NCI-H2107 treated with DMSO at 0.1 percent for 48 hours (cell line): ENCODE measurements at regions not wholly inside any gene's neighbourhood (a gene's known extent, or its start where the extent isn't known, plus 50 kb on each side); places are given as distances from the start of the nearest gene placed in this dataset.

ENCODE experiments used
- DNase-seq: peaks from one replicate; lab custom pipeline; 2025; ENCODE audit not compliant: unreplicated experiment; lab: John Stamatoyannopoulos, UW

DNA sequence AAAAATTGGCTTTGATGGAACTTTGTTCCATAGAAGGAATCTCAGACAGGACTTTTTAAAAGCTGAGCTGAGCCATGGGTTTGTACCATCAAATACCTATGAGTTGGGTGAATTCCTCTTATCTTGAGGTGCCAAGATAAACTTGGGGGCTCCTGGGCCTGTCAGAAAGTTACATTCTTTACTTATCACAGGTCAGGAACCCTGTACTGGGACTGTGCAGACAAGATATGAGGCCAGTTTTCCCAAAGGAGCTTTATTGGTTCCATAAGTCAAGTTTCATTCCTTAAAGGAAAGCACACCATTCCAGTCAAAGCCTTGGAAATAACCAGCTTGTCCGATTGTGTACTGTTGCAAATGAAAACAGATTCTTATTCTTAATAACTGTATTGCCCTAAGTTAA is 72.4 kb upstream of the PACRGL start:
- no peak for DNase-seq

DNA sequence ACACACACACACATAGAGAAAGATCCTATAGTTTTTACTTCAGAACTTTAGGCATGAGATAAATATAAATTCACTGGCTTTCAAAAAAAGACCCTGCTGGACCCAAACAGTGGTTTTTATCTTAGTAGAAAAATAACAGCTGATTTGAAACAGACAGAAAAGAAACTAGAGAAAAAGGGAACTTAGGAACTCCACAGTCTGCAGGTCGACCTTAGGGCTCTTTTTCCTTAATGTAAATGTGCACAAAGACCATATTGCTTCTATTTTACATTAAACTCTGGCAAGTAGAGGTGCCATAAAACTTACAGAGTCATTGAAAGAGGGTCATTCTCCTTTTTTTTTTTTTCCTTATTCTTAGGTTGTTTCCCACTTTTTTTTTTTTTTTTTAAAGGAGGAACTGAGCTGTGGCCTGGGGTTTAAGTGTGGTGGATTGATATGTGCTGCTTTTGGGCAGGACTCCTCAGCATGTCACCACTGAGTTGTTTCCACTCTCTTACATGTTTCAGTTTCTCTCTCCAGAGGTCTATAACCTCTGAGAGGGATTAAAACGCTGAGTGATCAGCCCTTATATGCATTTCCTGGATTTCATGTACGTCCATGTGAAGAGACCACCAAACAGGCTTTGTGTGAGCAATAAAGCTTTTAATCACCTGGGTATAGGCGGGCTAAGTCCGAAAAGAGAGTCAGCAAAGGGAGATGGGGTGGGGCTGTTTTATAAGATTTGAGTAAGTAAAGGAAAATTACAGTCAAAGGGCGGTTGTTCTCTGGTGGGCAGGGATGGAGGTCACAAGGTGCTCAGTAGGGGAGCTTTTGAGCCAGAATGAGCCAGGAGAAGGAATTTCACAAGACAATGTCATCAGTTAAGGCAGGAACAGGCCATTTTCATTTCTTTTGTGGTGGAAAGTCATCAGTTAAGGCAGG is 70.8 kb upstream of the PACRGL start:
- DNase-seq = no peak

DNA sequence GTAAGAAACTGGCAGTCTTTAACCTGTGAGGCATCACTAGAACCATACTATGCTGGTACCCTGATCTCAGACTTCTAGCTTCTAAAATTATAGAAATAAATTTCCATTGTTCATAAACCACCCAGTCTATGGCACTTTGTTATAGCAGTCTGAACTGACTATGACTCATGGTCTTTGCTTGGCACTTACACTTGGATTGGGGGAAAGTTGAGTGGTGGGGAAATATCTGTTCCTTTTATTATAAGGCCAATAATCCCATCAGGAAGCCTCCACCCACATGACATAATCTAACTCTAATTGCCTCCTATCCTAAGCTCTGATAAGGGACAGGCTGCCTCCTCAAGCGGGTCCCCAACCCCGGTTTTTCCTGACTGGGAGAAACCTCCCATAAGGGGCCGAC is 61.4 kb upstream of the PACRGL start:
- DNase-seq = no peak

DNA sequence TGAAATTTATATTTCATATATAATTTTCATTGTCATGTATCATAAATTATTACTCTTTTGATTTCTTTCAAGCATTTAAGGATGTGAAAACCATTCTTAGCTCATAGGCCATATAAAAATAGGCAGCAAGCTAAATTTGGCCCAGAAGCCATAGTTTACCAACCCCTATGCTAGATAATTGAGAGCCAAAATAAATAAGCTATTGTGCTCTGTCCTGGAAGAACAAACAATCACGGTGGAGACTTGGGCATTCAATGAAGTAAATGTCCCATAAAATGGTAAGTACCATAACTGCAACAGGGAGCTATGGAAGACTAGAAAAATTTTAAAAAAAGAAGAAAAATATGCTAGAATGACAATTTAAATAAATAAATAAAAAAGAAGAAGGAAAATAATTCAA is 60.9 kb upstream of the PACRGL start:
- no peak for DNase-seq

DNA sequence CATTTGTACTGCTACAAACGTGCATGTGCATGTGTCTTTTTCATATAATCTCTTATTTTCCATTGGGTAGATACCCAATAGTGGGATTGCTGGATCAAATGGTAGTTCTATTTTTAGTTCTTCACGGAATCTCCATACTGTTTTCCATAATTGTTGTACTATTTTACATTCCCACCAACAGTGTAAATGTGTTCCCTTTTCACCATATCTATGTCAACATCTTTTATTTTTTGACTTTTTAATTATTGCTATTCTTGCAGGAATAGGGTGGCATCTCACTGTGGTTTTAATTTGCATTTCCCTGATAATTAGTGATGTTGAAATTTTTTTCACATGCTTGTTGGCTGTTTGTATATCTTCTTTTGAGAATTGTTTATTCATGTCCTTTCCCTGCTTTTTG is 59.3 kb upstream of the PACRGL start:
- DNase-seq = no peak

DNA sequence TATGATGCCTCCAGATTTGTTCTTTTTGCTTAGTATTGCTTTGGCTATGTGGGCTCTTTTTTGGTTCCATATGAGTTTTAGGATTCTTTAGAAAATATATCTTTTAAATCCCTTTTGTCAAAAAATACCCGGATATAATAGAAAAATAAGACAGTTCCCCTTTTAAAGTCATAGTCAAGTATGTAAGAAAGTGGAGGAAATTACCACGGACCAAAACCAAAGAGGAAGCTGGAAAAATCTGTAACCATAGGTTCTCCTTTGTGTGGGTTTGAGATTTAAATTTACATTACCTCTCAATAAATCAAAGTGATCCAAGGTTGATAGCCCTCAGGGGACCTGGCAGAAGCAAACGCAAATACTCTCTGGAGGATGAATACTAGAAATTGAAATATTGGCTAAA is 58.3 kb upstream of the PACRGL start:
- DNase-seq = no peak

DNA sequence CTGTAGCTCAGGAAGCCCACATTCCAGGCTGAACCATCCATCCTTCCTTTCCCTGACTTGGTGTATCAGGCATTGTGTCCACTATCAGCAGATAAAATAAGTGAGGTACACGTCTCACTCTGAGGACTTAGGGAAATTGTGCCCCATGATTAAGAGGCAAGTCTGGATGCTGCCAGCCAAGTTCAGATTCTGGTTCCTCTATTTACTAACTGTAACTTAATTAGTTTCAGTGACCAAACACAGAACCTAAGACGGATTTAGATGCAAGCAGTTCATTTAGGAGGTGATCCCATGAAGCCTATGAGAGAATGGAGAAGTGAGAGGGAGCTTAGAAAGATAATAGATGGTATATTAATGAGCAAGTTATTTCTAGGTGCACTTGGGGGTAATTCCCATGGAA is 56.6 kb upstream of the PACRGL start:
- no peak for DNase-seq

DNA sequence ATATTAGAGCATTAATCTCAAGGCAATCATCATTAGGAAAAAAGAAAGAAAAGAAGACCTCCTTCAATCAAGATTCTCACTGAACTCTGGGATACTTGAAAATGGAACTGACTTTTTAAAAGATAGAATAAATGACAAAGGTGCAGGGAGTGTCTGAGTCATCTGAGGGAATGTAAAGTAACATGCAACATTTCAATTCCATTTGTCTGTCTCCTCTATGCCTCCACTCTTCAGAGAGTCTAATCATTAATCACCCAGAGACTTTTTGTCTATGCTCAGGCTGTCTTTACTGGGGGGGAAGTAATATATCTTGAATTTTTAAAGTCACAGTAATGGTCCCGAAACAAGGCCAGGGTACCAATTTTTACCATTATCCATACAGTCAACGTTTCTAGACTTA is 55.0 kb upstream of the PACRGL start:
- no peak for DNase-seq

DNA sequence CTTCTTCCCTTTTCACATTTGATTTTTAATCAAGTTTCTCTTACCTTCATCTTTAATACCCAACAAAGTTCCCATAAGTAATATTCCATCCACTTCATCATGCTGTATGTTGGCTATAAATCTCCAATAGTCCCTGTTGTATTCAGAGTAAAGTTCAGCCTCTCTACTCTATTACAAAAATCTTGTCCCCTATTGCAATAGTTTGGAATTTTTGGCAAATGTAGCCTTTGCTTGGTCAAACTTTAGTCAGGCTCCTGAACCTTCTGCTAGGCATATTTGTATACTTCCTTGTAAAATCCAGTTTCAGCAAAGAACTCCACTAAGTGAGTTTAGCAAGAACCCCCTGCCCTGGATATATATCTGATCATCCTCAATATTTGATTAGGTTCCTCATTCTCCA is 54.0 kb upstream of the PACRGL start:
- no peak for DNase-seq
